HEK293T (cell line): ENCODE measurements at regions not wholly inside any gene's neighbourhood (a gene's known extent, or its start where the extent isn't known, plus 50 kb on each side); places are given as distances from the start of the nearest gene placed in this dataset.

Experiments used
- CTCF ChIA-PET: fragments of 350-600 bp; formaldehyde crosslinking; extraction: SDS; loops from one replicate; lab custom pipeline; 2021; ENCODE audit warnings: antibody characterized with exemption, inconsistent platforms; lab: Yijun Ruan, JAX
- POLR2A ChIA-PET: fragments of 350-600 bp; formaldehyde crosslinking; extraction: SDS; loops from one replicate; lab custom pipeline; 2020; ENCODE audit warnings: antibody characterized with exemption, inconsistent platforms; lab: Yijun Ruan, JAX
- DNase-seq: peaks from one replicate; pipeline ENCODE4 v3.0.0; 2012; ENCODE audit warnings: mixed read lengths; ENCODE audit errors: extremely low spot score
- ARNT ChIP-seq: fragments of 450-650 bp; IDR thresholded peaks from 2 replicates; pipeline ENCODE4 v1.6.1; 2017; ENCODE audit warnings: mild to moderate bottlenecking
- BHLHE40 ChIP-seq: fragments of 450-650 bp; IDR thresholded peaks from 2 replicates; pipeline ENCODE4 v1.6.1; 2016; ENCODE audit warnings: mild to moderate bottlenecking, moderate library complexity, borderline replicate concordance
- CTBP1 ChIP-seq: fragments of 450-650 bp; IDR thresholded peaks from 2 replicates; pipeline ENCODE4 v1.6.1; 2016; ENCODE audit warnings: borderline replicate concordance
- ELF4 ChIP-seq: fragments of 450-650 bp; IDR thresholded peaks from 2 replicates; pipeline ENCODE4 v1.6.1; 2017; ENCODE audit warnings: antibody characterized with exemption
- FOXA1 ChIP-seq: fragments of 450-650 bp; IDR thresholded peaks from 2 replicates; pipeline ENCODE4 v1.6.1; 2016; ENCODE audit warnings: mild to moderate bottlenecking
- FOXK2 ChIP-seq: fragments of 450-650 bp; IDR thresholded peaks from 2 replicates; pipeline ENCODE4 v1.6.1; 2016; ENCODE audit warnings: mild to moderate bottlenecking
- FOXM1 ChIP-seq: fragments of 450-650 bp; IDR thresholded peaks from 2 replicates; pipeline ENCODE4 v1.6.1; 2017; ENCODE audit warnings: mild to moderate bottlenecking, borderline replicate concordance
- HDGF ChIP-seq: fragments of 450-650 bp; IDR thresholded peaks from 2 replicates; pipeline ENCODE4 v1.6.1; 2017; ENCODE audit warnings: antibody characterized with exemption, borderline replicate concordance
- L3MBTL2 ChIP-seq: fragments of 450-650 bp; conservative IDR thresholded peaks from 2 replicates; pipeline ENCODE4 v1.6.1; 2016; ENCODE audit warnings: mild to moderate bottlenecking
- LEF1 ChIP-seq: fragments of 450-650 bp; IDR thresholded peaks from 2 replicates; pipeline ENCODE4 v1.6.1; 2017; ENCODE audit warnings: mild to moderate bottlenecking, borderline replicate concordance
- NFRKB ChIP-seq: fragments of 450-650 bp; IDR thresholded peaks from 2 replicates; pipeline ENCODE4 v1.6.1; 2016; ENCODE audit warnings: mild to moderate bottlenecking, moderate library complexity
- PKNOX1 ChIP-seq: fragments of 450-650 bp; IDR thresholded peaks from 2 replicates; pipeline ENCODE4 v1.6.1; 2016
- SP1 ChIP-seq: fragments of 450-650 bp; IDR thresholded peaks from 2 replicates; pipeline ENCODE4 v1.6.1; 2017
- SUZ12 ChIP-seq: fragments of 450-650 bp; IDR thresholded peaks from 2 replicates; pipeline ENCODE4 v1.6.1; 2016; ENCODE audit warnings: mild to moderate bottlenecking
- TARDBP ChIP-seq: fragments of 450-650 bp; IDR thresholded peaks from 2 replicates; pipeline ENCODE4 v1.6.1; 2016
- ZNF384 ChIP-seq: fragments of 450-650 bp; IDR thresholded peaks from 2 replicates; pipeline ENCODE4 v1.6.1; 2016

- POLR2A ChIA-PET, result no interaction called here
- no peak for DNase-seq
- no peak for TF ChIP-seq SP1
- CTCF ChIA-PET, result no interaction called here
Observed at GRCh38 chr11:104765401-104766095, 132.7 kb downstream of the CASP12 start.

GRCh38 chr11:104764710-104765045 lies 133.6 kb downstream of the CASP12 start:
- no peak for TF ChIP-seq PKNOX1
- TF ChIP-seq ARNT, result no peak
- TF ChIP-seq LEF1, result no peak
- TF ChIP-seq ZNF384, result no peak
- TF ChIP-seq FOXA1, result no peak
- TF ChIP-seq L3MBTL2, result no peak
- TF ChIP-seq FOXM1, result no peak
- TF ChIP-seq SP1, result no peak
- no peak for TF ChIP-seq BHLHE40
- no peak for TF ChIP-seq CTBP1
- TF ChIP-seq FOXK2, result no peak
- no peak for TF ChIP-seq HDGF
- no peak for TF ChIP-seq SUZ12
- TF ChIP-seq TARDBP, result no peak
- TF ChIP-seq NFRKB, result no peak
- TF ChIP-seq ELF4, result no peak
- POLR2A ChIA-PET, result no interaction called here
- CTCF ChIA-PET, result no interaction called here
- DNase-seq, result no peak

GRCh38 chr11:104763930-104764709 lies 134.1 kb downstream of the CASP12 start:
- no peak for DNase-seq
- no peak for TF ChIP-seq SP1
- TF ChIP-seq ARNT, result no peak
- no peak for TF ChIP-seq ELF4
- no peak for TF ChIP-seq FOXM1
- TF ChIP-seq FOXA1, result no peak
- no peak for TF ChIP-seq LEF1
- ChIA-PET POLR2A (no interaction called here), CTCF (no interaction called here)

GRCh38 chr11:104761511-104761910 lies 136.7 kb downstream of the CASP12 start:
- POLR2A ChIA-PET, result no interaction called here
- TF ChIP-seq FOXA1 (no peak), NFRKB (no peak), SUZ12 (no peak), FOXM1 (no peak), ARNT (no peak), CTBP1 (no peak), ELF4 (no peak), HDGF (no peak), L3MBTL2 (no peak), FOXK2 (no peak), PKNOX1 (no peak), TARDBP (no peak), BHLHE40 (no peak)
- CTCF ChIA-PET, result no interaction called here

GRCh38 chr11:104759464-104759863 lies 138.8 kb downstream of the CASP12 start:
- CTCF ChIA-PET, result no interaction called here
- no peak for DNase-seq
- TF ChIP-seq HDGF (no peak), FOXA1 (no peak), FOXK2 (no peak), ARNT (no peak)
- POLR2A ChIA-PET, result no interaction called here

More at GRCh38 chr11:104761511-104761910, 136.7 kb downstream of the CASP12 start:
- DNase-seq, result no peak

GRCh38 chr11:104738918-104739317 lies 159.3 kb downstream of the CASP12 start:
- CTCF ChIA-PET, result no interaction called here
- POLR2A ChIA-PET, result no interaction called here

More at GRCh38 chr11:104738918-104739317, 159.3 kb downstream of the CASP12 start:
- TF ChIP-seq BHLHE40, result no peak
- TF ChIP-seq TARDBP, result no peak
- no peak for TF ChIP-seq ARNT
- TF ChIP-seq PKNOX1, result no peak
- TF ChIP-seq FOXA1, result no peak
- no peak for DNase-seq
